ENCODE measurements at regions not wholly inside any gene's neighbourhood (a gene's known extent, or its start where the extent isn't known, plus 50 kb on each side); places are given as distances from the start of the nearest gene placed in this dataset.

DNA sequence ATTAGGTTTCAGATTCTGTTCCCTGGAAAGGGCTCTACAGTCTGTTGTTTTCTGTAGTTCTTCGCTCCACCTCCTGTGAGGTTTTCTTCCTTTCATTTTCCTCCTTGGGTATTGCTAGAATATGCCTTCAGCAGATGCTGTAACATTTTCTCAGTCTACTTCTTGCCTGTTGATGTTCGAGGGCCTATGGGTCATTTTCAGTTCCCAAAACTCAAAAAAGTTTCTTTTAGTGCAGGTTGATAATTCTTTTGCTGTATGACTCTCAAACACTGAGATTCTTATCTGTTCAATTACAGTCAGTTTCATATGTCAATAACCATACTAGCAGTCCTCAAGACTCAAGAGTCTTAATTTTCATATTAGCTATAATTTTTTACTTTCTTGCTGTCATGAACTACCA lies 268.3 kb downstream of the RFC3 start:
- no peak for TF ChIP-seq CTCF (IDR thresholded peaks at IDR 0.05)
- ATAC-seq (ENCODE audit: poor library complexity) (no peak), DNase-seq (no peak)
- Mint-ChIP-seq H3K27me3 (peaks cover 4% of the 10 kb centered on the region), H3K4me3 (no peak overlapping the region), H3K27ac (no peak overlapping the region), H3K4me1 (ENCODE audit: low read depth) (no peaks in the 10 kb centered on the region), H3K36me3 (ENCODE audit: low read depth) (no peaks in the 10 kb centered on the region), H3K9me3 (peaks cover 6% of the 10 kb centered on the region)
- Histone ChIP-seq H3K27me3 (ENCODE audit: control insufficient read depth in 1 of 2, insufficient read depth in 2 of 2, low read length in 2 of 2) (no peaks in the 10 kb centered on the region), H3K36me3 (ENCODE audit: insufficient read depth, low read length) (no peaks in the 10 kb centered on the region), H3K27ac (ENCODE audit: low read depth in 1 of 2, low read length in 2 of 2) (no peak overlapping the region), H3K9me3 (ENCODE audit: control insufficient read depth in 1 of 2, insufficient read depth in 1 of 2, low read length in 2 of 2) (peaks cover 0 to 4% of the 10 kb centered on the region in 2 experiments), H3K4me1 (ENCODE audit: insufficient read depth, low read length) (no peaks in the 10 kb centered on the region), H3K4me3 (ENCODE audit: low read length) (no peak overlapping the region)
- ChIA-PET POLR2A (interaction anchor here (0.5 kb wide), 1 partner anchor 790 kb away, joined by 3 read pairs; no protein-coding TSS in a partner anchor), CTCF (no interaction called here)
- intact Hi-C loops (cut with DNase I, micrococcal nuclease): no loop called here

DNA sequence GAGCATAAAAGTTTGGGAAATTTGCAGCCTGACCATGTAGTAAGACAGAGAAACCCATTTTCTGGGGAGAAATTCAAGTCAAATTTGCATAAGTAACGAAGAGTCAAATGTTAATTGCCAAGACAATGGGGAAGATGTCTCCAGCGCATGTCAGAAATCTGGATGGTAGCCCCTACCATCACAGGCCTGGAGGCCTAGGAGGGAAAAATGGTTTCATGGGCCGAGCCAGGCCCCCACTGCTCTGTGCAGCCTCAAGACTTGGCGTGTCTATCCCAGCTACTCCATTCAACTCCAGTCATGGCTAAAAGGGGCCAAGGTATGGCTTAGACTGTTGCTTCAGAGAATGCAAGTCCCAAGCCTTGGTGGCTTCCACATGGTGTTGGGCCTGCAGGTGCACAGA lies 269.8 kb downstream of the RFC3 start:
- no peaks in the 10 kb centered on the region for H3K4me1 Mint-ChIP-seq (ENCODE audit: low read depth)
- no peak overlapping the region for H3K4me3 Mint-ChIP-seq
- H3K36me3 Mint-ChIP-seq (ENCODE audit: low read depth): no peaks in the 10 kb centered on the region

DNA sequence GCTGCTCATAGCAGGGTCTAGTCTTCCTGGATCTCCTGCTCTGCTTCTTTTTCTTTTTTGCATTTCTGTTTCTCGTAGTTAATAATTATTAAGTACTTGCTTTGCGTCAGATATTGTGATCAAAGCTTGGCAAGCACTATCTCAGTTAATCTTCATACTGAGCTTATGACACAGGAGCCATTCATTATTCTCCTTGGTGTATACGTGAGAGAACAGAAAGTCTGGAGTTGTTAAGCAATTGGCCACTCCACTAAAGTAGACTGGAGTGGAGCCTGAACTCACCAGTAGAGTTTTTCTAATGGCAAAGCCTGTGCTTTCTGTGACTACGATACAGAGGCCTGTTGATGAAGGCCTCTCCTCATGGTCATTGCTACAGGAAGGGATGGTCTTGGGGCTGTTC lies 285.9 kb downstream of the RFC3 start:
- H3K4me1 Mint-ChIP-seq (ENCODE audit: low read depth): no peaks in the 10 kb centered on the region
- no peak for DNase-seq
- CTCF ChIA-PET: no interaction called here
- Histone ChIP-seq H3K27me3 (ENCODE audit: control insufficient read depth in 1 of 2, insufficient read depth in 2 of 2, low read length in 2 of 2) (no peaks in the 10 kb centered on the region), H3K4me1 (ENCODE audit: insufficient read depth, low read length) (no peaks in the 10 kb centered on the region), H3K36me3 (ENCODE audit: insufficient read depth, low read length) (no peaks in the 10 kb centered on the region), H3K4me3 (ENCODE audit: low read length) (no peak overlapping the region), H3K9me3 (ENCODE audit: control insufficient read depth in 1 of 2, insufficient read depth in 1 of 2, low read length in 2 of 2) (no peaks in the 10 kb centered on the region), H3K27ac (ENCODE audit: low read depth in 1 of 2, low read length in 2 of 2) (no peak overlapping the region)
- POLR2A ChIA-PET: no interaction called here
- no peaks in the 10 kb centered on the region for H3K36me3 Mint-ChIP-seq (ENCODE audit: low read depth)
- no peaks in the 10 kb centered on the region for H3K27me3 Mint-ChIP-seq
- no peak overlapping the region for H3K27ac Mint-ChIP-seq
- intact Hi-C loops (cut with DNase I, micrococcal nuclease): no loop called here
- TF ChIP-seq CTCF (IDR thresholded peaks at IDR 0.05): no peak
- peaks cover under 1% of the 10 kb centered on the region for H3K9me3 Mint-ChIP-seq
- no peak for ATAC-seq (ENCODE audit: poor library complexity)
- no peak overlapping the region for H3K4me3 Mint-ChIP-seq

More for the DNA sequence above, 269.8 kb downstream of the RFC3 start:
- ATAC-seq (ENCODE audit: poor library complexity) (no peak), DNase-seq (no peak)
- ChIA-PET CTCF (no interaction called here), POLR2A (no interaction called here)
- intact Hi-C loops (cut with DNase I, micrococcal nuclease): no loop called here
- Histone ChIP-seq H3K27ac (ENCODE audit: low read depth in 1 of 2, low read length in 2 of 2) (no peak overlapping the region), H3K36me3 (ENCODE audit: insufficient read depth, low read length) (no peaks in the 10 kb centered on the region), H3K4me3 (ENCODE audit: low read length) (no peak overlapping the region), H3K9me3 (ENCODE audit: control insufficient read depth in 1 of 2, insufficient read depth in 1 of 2, low read length in 2 of 2) (peaks cover 0 to 4% of the 10 kb centered on the region in 2 experiments), H3K4me1 (ENCODE audit: insufficient read depth, low read length) (no peaks in the 10 kb centered on the region), H3K27me3 (ENCODE audit: control insufficient read depth in 1 of 2, insufficient read depth in 2 of 2, low read length in 2 of 2) (no peaks in the 10 kb centered on the region)
- no peak for TF ChIP-seq CTCF (IDR thresholded peaks at IDR 0.05)
- H3K27me3 Mint-ChIP-seq: peaks cover 4% of the 10 kb centered on the region
- H3K27ac Mint-ChIP-seq: no peak overlapping the region
- peaks cover 8% of the 10 kb centered on the region for H3K9me3 Mint-ChIP-seq
